BE2C (cell line): ENCODE measurements at regions not wholly inside any gene's neighbourhood (a gene's known extent, or its start where the extent isn't known, plus 50 kb on each side); places are given as distances from the start of the nearest gene placed in this dataset.

Experiments used
- DNase-seq: peaks from one replicate; pipeline ENCODE4 v3.0.0-alpha.2; 2020
- H3K27me3 ChIP-seq: fragments of 250-450 bp; sonication (Bioruptor Pico); 2 replicates; pipeline ENCODE4 v1.5.1; 2020; ENCODE audit warnings: mild to moderate bottlenecking
- H3K36me3 ChIP-seq: fragments of 250-450 bp; sonication (Bioruptor Pico); 2 replicates; pipeline ENCODE4 v1.5.1; 2020; ENCODE audit warnings: mild to moderate bottlenecking
- H3K4me1 ChIP-seq: fragments of 250-450 bp; sonication (Bioruptor Pico); 2 replicates; pipeline ENCODE4 v1.5.1; 2020
- H3K4me3 ChIP-seq: 2 replicates; pipeline ENCODE4 v1.5.1; 2011; ENCODE audit warnings: low read depth, low read length
- H3K9me3 ChIP-seq: fragments of 250-450 bp; sonication (Bioruptor Pico); 2 replicates; pipeline ENCODE4 v1.5.1; 2020
- TF ChIP-seq, protein P1 (sequence below): IDR thresholded peaks from 2 replicates; pipeline ENCODE4 v1.5.1; 2012; ENCODE audit warnings: mild to moderate bottlenecking, low read depth, low read length

DNA sequence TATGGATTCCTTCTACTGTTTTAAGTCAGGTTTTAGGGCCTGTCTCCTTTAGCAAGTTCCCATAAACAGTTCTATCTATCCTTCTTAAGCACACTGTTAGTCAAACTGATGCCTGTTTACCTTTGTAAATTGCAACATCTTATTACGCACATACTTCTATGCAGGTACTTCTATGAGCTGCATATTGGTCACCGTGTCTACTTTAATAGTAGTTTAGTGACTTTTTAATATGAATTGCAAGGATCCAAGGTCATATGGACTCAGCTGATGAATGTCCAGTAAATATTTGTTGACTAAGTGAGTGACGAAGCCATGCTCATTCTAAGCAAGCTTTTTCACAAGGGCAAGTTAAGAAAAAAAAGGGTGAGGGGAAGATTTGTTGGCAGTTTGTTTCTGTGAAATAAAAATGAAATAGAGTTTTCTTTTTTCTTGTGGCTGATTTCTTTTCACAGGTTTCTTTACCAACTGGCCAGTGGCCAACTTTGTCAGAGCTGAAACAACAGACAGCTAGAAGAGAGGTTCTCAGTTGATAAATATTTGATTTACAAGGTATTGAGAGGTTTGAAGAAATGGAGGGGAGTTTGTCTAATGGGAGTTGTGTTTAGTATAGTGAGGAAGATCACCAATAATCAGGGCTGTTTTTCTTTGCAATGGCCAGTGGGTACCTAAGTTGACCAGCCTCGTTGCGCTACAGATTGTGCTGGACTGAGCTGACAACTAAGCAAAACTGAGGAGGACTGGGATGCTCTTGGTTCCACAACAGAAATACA, 141.1 kb downstream of the SLC15A5 start:
- DNase-seq = no peak

DNA sequence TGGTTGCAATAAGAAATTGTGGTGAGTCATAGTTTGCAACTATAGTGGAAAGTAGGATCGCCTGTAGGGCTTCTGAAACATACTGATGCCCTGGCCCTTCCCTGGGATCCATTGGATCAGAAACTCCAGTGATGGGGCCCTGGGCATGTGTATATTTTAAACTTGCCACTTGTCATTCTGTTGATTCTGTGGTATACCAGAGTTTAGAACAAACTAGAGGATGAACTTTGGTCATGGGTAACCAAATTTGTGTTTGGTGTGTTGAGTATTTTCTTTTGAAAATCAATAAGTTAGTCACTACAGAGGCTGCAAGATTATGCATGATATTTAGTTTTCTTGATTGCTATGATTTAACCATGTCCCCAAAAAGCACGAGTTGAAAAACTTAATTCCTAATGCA, 142.2 kb downstream of the SLC15A5 start:
- Histone ChIP-seq H3K9me3 (no peaks in the 10 kb centered on the region), H3K4me3 (no peak overlapping the region), H3K4me1 (no peaks in the 10 kb centered on the region), H3K27me3 (no peaks in the 10 kb centered on the region), H3K36me3 (no peaks in the 10 kb centered on the region)
- no peak for DNase-seq
- TF ChIP-seq, protein P1, sequence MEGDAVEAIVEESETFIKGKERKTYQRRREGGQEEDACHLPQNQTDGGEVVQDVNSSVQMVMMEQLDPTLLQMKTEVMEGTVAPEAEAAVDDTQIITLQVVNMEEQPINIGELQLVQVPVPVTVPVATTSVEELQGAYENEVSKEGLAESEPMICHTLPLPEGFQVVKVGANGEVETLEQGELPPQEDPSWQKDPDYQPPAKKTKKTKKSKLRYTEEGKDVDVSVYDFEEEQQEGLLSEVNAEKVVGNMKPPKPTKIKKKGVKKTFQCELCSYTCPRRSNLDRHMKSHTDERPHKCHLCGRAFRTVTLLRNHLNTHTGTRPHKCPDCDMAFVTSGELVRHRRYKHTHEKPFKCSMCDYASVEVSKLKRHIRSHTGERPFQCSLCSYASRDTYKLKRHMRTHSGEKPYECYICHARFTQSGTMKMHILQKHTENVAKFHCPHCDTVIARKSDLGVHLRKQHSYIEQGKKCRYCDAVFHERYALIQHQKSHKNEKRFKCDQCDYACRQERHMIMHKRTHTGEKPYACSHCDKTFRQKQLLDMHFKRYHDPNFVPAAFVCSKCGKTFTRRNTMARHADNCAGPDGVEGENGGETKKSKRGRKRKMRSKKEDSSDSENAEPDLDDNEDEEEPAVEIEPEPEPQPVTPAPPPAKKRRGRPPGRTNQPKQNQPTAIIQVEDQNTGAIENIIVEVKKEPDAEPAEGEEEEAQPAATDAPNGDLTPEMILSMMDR = no peak

More for the DNA sequence above, 141.1 kb downstream of the SLC15A5 start:
- Histone ChIP-seq H3K36me3 (no peaks in the 10 kb centered on the region), H3K9me3 (no peaks in the 10 kb centered on the region), H3K4me3 (no peak overlapping the region), H3K27me3 (no peaks in the 10 kb centered on the region), H3K4me1 (no peaks in the 10 kb centered on the region)
- TF ChIP-seq, protein P1 = no peak

DNA sequence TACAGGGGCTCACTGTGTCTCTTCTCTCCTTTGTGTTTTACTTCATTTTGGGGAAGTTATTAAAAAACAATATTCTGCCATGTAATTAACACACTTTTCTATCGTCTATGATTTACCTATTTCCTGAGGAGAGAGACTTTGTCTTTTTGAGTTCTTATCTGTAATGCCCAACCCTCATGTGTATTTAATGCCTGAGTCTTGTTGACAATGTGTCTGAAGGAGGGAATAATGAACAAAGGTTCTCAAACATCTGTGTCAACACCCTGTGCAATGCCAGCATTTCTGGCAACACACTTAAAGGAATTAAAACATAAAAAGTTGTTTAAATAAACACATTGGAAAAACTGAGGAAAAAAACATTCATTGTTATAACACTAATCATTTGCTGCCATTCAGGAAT, 147.1 kb downstream of the SLC15A5 start:
- Histone ChIP-seq H3K4me3 (no peak overlapping the region), H3K4me1 (no peaks in the 10 kb centered on the region), H3K27me3 (no peaks in the 10 kb centered on the region), H3K9me3 (no peaks in the 10 kb centered on the region), H3K36me3 (no peaks in the 10 kb centered on the region)
- DNase-seq = no peak
- TF ChIP-seq, protein P1 = no peak

DNA sequence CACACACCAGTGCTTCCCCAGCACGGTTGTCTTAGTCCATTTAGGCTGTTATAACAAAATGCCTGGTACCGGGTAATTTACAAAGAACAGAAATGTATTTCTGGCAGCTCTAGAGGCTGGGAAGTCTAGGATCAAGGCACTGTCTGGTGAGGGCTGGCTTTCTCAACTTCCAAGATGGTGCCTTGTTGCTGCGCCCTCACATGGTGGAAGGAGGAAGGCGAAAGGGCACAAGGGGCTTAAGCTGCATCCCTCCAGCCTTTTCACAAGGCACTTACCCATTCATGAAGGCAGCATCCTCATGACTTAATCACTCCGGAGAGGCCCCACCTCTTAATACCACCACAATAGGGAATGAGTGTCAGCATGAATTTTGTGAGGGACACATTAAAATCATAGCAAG, 155.5 kb downstream of the SLC15A5 start:
- Histone ChIP-seq H3K4me3 (no peak overlapping the region), H3K9me3 (no peaks in the 10 kb centered on the region), H3K27me3 (no peaks in the 10 kb centered on the region), H3K4me1 (no peaks in the 10 kb centered on the region), H3K36me3 (no peaks in the 10 kb centered on the region)
- DNase-seq = no peak
- TF ChIP-seq, protein P1 = 0 out of 2 replicates have a peak, but pooled peaks have one; percentile 16

DNA sequence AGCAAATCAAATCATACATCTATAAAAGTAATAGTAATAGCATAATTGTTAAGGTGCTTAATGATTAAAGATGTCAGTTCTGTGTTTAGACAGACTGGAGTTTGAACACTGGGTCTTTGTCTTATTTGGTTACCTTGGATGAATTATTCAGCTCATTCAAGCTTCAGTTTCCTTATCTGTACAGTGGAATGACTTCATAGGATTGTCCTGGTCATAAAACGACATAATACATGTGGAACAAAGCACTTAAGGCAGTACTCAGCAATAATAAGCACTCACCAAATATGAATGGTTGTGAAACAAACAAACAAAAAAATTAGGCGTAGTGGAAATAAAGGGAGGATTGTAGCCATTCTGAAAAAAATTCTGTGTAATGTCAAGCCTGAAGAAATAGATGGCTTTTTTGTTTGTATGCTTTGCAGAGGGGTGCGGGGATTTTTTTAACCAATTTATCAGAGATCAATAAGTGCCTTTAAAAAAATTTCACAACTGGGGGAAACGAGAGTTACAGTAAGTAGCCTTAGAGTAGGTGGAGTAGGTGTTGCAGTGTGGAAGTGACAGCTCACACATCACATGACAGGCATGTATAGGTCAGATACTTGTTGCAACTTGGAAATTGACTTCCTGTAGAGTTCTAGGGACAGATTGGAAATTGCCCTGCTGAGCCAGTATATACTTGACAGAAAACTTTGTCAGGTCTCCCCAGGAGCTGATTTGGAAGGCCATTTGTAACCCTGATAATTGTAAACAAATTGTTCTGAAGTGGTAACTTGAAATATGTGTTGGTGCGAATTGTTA, 157.7 kb downstream of the SLC15A5 start:
- Histone ChIP-seq H3K4me3 (no peak overlapping the region), H3K36me3 (no peaks in the 10 kb centered on the region), H3K9me3 (no peaks in the 10 kb centered on the region), H3K27me3 (no peaks in the 10 kb centered on the region), H3K4me1 (no peaks in the 10 kb centered on the region)
- no peak for DNase-seq
- TF ChIP-seq, protein P1 = no peak

DNA sequence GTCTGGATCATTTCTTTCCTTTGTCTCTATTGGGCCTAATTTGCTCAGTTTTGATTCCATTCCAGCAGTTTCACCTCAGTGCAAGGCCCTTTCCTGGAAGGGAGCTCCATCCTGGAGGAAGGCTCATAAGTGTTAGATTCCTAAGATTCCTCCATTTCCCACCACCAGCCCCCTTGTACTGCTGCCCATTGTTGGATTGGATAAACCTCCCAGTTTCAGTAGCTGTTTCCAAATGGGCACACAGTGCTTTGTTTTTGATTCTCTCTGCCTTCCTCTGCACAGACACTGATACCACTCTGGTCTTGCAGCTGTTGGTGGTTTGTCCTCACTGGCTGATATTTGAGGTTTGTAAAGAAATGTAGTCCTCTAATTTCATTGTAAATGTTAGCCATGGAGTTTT, 158.9 kb downstream of the SLC15A5 start:
- Histone ChIP-seq H3K9me3 (no peaks in the 10 kb centered on the region), H3K36me3 (no peaks in the 10 kb centered on the region), H3K4me1 (no peaks in the 10 kb centered on the region), H3K4me3 (no peak overlapping the region), H3K27me3 (no peaks in the 10 kb centered on the region)
- TF ChIP-seq, protein P1 = no peak
- DNase-seq = no peak
